ENCODE measurements at regions not wholly inside any gene's neighbourhood (a gene's known extent, or its start where the extent isn't known, plus 50 kb on each side); places are given as distances from the start of the nearest gene placed in this dataset.

GRCh38 chr12:13635709-13636108, 345.7 kb downstream of the GRIN2B start:
- TF ChIP-seq CTCF (IDR thresholded peaks at IDR 0.05), result no peak
- no peak for TF ChIP-seq POLR2A (IDR thresholded peaks at IDR 0.05)
